ENCODE measurements at regions not wholly inside any gene's neighbourhood (a gene's known extent, or its start where the extent isn't known, plus 50 kb on each side); places are given as distances from the start of the nearest gene placed in this dataset.
"Not testable (repeated sequence)": the region's sequence is repeated elsewhere in the genome, so short reads cannot be mapped to it uniquely, and the experiment has no call there.

DNA sequence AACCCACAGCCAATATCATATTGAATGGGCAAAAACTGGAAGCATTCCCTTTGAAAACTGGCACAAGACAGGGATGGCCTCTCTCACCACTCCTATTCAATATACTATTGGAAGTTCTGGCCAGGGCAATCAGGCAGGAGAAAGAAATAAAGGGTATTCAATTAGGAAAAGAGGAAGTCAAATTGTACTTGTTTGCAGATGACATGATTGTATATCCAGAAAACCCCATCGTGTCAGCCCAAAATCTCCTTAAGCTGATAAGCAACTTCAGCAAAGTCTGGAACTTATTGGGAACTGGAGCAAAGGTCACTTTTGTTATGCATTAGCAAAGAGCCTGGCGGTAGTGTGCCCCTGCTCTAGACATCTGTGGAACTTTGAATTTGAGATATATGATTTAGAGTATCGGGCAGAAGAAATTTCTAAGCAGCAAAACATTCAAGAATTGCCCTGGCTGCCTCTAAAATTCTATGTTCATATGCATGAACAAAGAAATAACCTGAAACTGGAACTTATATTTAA is 53.4 kb upstream of the PSMA1 start:
- not testable (repeated sequence) for DNase-seq

DNA sequence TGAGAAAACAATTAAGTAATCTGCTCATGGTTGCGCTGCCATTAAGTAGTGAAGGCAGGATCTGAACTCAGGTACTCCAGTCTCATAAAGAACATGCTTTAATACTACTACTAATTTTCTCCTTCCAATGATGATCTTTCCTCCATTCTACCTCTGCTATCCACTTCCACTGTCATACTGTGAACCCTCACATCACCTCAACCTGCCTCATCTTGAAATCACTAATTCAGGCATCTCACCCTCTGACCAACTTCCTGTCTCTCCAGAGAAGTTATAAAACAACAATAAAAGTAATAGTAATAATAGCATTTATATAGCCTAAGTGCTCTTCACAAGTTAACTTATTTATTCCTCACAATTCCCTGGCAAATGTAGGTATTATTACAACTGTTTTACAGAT is 57.1 kb upstream of the PSMA1 start:
- no peak for DNase-seq

GRCh38 chr11:14577835-14578529 is 57.8 kb upstream of the PSMA1 start:
- DNase-seq, result no peak

DNA sequence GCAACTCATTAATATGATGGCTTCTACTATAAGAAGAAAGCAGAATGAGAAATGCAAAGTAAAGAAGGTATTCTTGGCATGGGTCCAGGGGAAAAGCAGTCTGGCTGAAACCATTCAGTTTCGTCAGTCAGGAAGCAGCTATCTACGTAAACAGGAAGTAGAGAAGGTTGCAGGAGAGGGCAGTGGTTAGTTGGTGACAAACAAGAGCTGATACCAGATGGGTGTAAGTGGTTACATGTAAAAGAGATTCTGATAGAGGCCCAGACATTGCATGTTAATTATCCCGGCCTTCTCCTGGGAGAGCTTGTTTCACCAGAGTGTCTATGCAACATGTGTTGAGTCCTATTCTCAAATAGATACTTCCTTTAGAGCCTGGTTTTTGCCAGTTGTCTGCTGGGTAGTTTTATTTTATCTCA is 58.4 kb upstream of the PSMA1 start:
- DNase-seq, result peak in 3 of 56 donors; percentile 7 to 11 (median 10)

DNA sequence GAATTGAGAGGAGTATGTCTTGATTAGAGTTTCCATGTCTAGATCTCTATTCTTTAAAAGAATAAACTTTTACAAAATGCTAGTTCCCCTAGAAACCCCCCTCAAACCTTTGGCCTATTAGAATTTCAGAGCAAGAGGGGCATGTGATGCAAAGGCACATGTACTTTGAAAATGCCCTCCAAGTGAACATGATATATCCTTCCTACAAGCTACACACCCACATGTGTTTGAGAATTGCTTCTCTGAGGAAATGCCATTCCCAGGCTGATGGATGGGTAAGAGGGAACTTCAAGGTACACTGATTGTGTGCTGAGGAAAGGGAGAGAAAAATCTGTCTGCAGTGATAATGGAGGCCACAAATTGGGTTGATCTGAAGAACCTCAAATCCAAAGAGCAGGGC is 59.5 kb upstream of the PSMA1 start:
- no peak for DNase-seq

- no peak for DNase-seq
Measured at GRCh38 chr11:14582793-14583192, 60.8 kb upstream of the PDE3B start.

DNA sequence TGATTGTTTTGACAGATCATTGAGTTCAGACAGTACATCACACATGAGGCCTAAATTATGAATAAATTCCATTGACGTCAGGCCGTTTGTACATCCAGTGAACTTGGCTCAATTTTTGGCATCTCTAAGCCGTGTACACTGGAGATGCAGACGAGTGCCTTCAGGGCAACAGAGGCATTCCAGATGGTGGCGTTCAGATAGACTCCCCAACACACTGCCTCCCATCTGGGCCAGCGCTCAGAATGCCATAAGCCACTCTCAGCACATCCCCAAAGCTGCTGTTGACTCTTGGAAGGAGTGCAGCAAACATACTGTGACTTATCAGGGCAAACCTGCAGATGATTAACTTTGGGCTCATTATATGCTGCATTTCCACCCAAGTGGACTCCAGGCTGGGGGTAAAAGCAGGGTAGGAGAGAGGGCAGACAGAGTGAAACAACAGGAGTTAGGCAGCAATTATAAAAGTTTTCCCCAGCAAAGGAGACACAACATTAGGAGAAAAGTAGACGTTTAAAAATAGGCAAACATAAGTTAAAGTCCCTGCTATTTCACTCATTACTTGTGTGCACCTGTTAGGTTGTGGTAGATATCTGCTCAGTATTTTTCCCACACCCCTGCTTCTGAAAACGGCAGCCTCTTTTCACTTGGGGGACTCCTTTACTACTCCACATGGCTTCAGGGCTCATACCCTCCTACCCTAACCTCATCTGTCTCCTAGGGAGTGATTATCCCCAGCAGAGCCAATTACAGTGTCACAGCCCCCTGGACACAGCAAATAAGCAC is 60.2 kb upstream of the PDE3B start:
- no peak for DNase-seq

- no peak for DNase-seq
Measured at GRCh38 chr11:14584035-14584363, 59.6 kb upstream of the PDE3B start.

DNA sequence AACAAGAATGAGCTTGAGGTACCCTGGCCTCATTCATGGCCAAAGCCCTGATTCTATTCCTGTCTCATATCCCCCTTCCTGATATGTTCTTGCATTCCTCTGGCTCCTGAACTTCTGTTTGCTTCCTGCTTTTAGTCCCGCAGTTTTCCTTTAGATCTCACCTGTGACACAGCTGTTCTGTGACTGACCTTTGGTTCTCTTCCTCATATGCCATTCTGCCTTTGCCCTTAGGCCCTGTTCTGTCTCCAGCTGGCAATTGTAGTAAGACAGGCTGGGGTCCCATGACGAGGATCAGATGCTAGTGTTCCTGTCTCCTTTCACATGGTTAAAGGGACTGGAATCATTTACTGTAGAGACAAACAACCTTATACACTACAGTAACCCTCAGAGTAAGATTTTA is 59.0 kb upstream of the PDE3B start:
- no peak for DNase-seq

DNA sequence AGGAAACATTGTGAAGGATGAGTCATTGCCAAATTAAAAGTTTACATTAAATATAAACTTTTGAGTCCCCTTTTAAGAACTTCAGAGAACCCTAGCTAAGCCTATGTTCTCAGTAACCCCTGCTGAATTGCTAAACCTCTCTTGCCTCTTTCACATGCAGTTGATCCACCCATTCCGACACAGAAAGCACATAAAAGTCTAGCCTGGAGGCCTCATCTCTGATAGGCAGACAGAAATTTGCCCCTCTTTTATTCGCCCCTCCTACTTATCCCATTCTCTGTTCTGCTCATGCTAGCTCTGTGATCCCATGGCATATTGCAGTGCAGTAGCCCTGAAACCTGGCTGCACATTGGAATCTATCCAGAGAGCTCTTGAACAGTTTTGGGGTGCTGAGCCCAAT is 58.2 kb upstream of the PDE3B start:
- no peak for DNase-seq

- DNase-seq, result no peak
Measured at GRCh38 chr11:14587258-14587657, 56.3 kb upstream of the PDE3B start.

DNA sequence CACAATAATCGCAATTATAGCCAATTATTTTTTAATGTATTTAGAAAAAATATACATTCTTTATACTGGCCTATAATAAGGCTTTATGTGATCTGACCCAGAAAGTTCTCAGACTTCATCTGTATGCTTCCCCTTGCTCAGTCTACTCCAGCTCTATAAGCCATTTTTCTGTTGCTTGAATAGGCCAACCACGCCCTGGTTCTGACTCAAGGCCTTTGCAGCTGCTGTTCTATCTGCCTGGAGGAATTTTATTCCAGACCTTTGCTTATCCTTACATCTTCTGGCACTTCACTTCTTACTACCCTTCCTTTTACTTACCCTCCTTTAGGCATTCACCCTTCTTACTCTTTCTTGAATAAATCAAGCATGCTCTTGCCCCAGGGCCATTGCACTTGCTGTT is 54.9 kb upstream of the PDE3B start:
- no peak for DNase-seq

DNA sequence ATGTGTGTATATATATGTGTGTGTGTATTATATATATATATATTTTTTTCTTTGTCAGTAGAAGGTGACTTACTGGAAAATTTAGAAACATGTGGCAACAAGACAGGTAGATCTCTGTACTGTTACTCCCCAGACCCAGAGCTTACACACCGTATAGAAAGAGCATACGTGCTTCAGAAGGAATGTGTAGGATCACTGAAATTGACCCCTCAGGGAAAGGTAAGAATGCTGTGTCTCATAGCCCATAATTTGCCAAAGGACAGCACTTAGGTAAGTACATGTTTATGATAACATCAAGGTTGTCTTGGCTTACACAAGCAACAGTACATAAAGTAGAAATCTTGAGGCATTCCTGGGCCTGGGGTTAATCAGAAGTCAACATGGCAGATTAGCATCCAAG is 54.2 kb upstream of the PDE3B start:
- no peak for DNase-seq

GRCh38 chr11:14591046-14591445 is 52.6 kb upstream of the PDE3B start:
- not testable (repeated sequence) for DNase-seq

GRCh38 chr11:14593671-14594070 is 49.9 kb upstream of the PDE3B start:
- DNase-seq, result no peak
